GM18870 (cell line): ENCODE measurements at regions not wholly inside any gene's neighbourhood (a gene's known extent, or its start where the extent isn't known, plus 50 kb on each side); places are given as distances from the start of the nearest gene placed in this dataset.

Experiments used
- ATAC-seq: cut with Tn5 transposase; IDR thresholded peaks from one replicate; pipeline ENCODE4 v1.9.1; 2021; ENCODE audit warnings: moderate library complexity; ENCODE audit not compliant: unreplicated experiment

DNA sequence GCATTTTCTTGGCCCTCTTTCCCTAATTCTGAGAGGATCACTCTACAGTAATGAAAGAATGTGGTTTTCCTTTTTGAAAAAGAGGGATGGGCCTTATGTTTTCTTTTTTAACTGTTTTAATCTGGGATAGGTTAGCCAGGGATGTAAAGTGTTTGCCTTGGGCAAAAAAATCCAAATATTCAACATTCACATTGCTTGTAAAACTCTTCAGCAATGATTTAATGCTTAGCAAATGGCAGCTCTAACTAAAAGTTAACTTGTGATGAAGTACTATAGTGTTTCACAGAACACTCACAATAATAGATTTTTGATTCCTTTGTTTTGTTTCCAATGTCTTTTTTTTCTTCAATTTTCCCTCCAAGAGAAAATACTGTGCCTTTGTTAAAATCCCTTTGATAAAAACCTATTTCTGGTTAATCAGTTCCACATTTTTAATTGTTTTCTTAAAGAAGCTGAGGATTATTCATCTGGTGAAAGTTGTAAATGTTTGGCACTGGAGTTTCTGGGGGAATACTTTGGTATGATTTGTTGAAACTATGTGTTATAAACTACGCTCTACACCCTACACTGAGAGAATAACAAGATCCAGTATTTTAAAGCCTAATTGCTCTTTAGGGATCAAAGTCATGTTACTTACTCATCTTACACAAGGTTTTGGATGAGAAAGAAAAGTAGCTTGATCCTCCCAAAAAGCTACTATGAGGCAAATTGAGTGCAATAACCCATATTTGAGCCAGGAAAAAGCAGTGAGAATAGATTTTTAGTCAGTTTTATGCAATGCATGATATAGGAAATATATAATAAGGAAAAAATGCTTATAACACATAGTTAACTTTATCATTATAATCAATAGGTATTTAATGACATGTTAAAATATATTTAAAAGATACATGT lies 335.8 kb downstream of the EPHA7 start:
- ATAC-seq, result no peak

DNA sequence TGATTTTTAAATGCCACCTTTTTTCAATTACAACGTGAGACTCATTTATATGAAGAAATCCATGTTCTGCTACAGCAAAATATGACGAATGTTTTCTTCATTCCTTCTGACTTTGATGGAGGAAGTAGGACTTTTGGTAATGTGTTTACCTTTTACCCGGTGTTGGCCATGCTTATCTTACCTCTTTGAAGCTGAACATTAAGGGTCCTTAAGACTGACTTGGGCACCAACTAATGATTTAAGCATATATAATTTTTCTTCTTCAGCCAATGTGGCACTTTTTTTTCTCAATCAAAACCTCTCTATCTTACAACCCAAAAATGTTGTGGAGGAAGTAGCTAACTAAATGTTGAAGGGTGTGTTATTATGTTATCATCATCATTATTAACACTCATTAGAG lies 337.5 kb downstream of the EPHA7 start:
- ATAC-seq, result no peak

DNA sequence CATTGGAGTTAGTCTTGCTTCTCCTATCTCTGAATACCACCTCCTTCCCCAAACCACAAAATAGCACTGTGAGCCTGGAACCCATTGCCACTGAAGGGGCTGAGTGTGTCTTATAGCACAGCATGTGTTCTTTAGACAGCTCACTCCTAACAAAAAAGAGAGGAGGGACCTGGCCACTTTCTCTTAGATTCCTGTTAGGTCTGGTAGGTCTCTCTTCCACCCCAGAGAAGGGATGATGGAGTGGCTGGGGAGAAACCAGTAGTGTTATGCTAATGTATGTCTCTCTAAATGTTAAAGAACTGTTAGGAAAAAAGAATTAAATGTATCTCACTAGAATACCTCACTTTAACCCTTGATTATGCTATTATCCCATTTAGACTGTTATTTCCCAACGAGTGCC lies 340.3 kb downstream of the EPHA7 start:
- ATAC-seq, result no peak

DNA sequence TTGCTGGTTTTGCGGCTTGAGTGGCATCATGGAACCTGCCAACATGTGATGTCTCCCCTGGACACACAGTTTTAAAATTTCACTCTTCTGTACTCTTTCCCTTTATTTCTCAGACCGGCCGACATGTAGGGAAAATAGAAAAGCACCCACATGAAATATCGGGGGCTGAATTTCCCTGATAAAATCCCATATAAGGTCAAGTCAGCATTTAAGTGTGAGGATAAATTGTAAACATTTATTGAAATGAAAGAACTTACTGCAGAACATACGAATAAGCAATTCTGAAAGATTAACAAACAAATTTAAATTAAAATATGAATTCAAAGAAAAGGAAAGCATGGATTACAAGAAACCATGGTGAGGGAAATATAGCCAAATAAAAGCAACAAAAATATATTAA lies 345.5 kb downstream of the EPHA7 start:
- no peak for ATAC-seq

DNA sequence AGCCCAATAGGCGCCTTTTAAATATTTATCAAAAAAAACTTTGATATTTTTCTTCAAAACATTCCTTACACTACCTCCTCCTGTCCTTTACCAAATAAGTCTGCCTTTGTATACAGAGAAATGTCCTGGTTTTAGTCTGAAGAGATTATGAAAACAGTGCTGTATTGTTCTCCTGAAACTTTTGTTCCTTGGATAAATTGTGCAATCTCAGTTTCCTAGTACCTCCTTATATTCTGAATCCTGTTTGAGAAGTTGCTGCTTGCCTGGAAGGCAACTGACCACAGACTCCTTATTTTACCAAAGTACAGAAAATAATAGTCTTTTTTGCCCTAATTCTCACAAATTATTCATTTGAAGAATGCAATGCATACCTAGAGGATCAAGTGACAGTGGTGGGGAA lies 349.5 kb downstream of the EPHA7 start:
- no peak for ATAC-seq

DNA sequence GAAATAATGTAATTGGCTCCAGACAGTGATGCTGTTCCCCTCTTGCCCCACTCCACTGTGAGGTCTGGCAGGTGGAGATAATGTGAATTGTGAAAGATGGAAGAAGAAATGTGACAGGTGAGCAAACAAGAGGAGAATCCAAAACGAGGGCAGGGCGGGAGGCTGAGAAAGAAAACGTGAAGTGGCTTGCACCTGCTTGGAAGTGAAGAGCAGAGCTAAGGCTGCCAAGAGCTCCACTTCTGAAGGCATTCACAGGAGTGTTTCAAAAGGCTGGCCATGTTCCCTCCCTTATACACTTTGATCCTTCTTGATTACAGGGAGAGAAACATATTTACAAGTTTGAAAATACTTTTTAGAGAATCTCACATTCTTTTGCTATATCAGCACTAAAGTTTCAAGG lies 359.4 kb downstream of the EPHA7 start:
- no peak for ATAC-seq

DNA sequence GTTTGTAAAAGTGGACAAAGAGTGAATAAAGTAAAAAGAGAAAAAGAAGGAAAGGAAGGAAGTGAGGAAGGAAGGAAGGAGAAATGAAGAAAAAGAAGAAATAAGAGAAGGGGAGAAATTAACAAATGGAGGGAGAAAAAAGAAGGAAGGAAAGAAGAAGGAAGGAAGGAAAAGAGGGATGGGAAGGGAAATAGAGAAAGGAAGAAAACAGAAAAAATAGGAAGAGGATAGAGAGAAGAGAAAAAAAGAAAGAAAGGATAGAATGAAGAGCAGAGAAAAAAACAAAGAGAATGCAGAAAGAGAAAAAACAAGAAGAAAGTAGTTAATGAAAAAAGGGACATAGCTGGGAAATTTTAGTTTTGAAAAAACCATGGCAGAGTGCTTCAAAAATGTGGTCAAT lies 361.8 kb downstream of the EPHA7 start:
- ATAC-seq, result no peak

DNA sequence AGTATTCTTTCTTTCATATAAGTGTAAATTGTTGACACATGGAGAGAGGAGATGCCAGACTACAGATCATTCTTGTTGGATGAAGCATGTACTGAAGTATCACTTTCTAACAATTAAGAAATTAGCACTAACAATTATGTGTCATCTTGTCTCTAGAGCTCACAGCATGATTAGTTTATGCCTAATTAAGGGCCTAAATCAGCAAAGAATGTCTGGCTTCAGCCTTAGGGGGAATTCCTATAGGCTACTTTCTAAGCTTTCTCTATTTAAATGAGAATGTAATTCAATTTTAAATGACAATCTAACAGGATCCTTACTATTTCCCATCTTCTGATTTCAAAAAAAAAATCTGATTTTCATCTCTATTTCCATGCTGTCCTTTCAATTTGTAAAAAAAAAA lies 371.0 kb downstream of the EPHA7 start:
- no peak for ATAC-seq

DNA sequence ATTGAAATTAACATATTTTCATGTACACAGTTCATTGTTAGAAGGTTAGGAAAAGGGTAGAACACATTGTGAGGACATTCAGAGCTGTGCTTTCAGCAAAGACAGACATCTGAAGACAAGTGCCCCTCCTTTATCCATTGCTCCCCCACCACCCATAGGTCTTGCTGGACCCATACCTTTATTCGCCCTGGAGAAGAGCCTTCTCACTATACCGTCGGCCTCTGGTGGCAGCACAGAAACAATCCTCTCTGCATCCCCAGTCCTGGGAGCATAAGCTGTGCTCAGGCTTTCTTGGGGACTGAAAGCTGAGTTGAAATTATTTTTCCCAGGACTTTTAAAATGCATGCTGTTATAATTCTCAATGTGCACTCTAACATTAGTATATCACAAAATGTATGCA lies 372.3 kb downstream of the EPHA7 start:
- no peak for ATAC-seq

DNA sequence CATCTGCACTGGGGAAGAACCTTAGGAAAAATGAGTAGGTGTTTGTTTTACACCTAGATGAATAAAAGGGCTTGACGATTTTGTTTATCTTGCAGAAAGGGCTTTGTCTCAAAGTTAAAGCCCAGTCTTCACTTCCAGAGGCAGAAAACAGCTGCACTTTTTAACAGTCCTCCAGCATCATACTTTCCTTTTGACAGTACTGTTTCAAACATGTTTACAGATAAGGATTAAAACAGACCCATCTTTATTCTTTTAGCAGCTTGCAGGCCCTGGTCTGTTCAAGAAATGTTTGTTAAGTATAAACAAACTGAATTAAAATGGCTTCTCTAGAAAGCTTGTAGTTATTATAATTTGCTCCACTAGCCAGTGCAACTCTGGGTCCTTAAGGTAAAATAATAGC lies 374.2 kb downstream of the EPHA7 start:
- no peak for ATAC-seq

DNA sequence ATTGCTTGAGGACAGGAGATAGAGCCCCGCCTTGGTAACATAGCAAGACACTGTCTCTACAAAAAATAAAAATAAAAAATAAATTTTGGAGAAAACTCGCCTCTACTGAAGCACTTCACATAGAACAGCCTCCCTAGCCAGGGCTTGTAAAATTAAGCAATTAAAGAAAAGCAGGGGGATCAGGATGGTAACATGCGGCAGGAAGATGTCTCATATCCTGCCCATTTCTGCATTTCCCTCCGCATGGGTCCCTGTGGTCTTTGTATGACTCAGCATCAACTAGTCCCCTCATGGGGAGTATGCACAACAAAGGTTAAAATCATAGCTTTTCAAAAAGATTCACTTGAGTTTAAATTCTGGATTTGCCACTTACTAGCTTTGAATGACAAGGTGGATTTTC lies 379.0 kb downstream of the EPHA7 start:
- no peak for ATAC-seq

DNA sequence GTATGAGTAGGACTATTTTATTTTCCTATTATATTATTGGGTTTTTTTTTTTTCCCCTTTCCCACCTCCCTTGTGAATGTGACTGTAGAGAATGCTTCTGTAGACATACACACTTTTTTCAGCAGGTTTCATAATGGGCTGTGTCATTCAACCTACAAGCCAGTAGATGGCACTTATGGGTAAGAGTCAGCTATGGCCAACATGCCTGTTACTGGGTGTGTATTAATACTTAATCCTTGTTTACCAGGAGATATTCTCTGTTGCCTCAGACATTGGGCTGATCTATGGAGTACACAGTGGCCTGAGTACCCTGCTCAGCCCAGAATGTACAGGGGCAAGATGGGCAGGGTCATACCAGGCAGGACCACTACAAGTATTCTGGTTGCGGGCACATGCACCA lies 382.5 kb downstream of the EPHA7 start:
- no peak for ATAC-seq

DNA sequence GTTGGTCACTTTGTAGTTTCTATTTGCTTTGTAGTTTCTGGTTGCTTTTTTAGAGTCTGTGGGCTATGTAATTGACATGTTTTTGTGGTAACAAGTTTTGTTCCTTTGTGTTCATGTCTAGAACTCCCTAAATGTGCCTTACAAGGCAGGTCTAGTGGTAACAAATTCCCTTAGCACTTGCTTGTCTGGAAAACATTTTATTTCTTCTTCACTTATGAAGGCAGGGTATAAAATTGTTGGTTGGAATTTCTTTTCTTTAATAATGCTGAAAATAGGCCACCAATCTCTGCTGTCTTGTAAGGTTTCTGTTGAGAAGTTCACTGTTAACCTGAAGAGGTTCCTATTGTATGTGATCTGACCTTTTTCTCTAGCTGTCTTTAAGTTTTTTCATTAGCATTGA lies 383.6 kb downstream of the EPHA7 start:
- ATAC-seq, result no peak

DNA sequence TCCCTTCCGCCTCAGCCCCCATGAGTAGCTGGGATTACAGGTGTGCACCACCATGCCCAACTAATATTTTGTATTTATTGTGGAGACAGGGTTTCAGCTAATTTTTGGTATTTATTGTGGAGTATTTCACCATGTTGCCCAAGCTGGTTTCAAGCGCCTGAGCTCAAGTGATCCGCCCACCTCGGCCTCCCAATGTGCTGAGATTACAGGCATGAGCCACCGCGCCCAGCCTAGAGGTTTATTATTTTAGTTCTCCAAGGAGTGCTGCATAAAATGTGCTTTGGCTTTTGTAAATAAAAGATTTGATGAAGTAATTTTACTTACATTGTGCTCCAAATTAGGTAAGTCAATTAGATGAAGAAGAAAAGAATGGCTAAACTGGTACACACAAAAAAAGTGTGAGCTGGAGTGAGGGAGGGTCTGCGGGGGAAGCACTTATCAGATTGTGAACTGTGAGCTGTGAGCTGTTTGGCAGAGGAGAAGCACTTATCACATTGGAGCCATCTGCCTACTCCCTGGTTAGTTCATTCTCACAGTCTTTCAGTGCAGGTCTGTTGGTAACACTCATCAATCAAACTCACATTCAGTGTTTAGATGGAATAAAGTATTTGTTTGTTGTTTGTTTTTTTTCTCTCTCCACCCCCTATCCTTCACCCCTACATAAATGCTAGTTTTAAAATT lies 398.0 kb downstream of the EPHA7 start:
- ATAC-seq, result no peak

DNA sequence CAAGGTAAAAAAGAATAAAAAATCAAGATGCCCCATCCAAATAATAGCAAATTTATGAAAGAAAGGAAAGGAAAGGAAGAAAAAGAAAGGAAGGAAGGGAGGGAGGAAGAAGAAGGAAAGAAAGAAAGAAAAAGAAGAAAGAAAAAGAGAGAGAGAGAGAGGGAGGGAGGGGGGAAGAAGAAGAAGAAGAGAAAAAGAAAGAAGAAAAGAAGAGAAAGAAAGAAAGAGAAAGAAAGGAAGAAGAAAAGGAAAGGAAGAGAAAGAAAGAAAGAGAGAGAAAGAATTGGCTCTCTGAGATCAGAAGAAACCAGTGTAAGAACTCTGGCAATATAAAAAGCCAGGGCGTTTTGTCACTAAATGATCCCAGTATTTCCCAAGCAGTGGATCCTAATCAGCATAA lies 401.7 kb downstream of the EPHA7 start:
- no peak for ATAC-seq

DNA sequence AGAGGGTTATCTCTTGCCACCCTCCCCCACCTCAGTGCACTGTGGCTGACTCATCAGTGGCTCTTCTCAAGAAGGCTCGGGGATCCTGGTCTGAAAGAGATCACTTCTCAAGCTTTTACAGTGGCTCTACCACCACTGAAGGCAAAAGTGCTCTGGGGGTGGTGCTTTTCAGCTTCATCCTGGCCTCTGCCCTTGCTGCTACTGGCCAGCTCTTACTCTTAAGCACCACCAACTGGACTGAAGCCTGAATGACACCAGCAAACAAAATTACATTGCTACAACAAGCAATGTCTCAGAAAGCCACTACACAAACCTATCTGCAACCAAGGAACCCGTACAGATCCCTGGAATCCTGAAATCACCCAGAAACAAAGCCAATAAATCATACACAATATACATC lies 402.1 kb downstream of the EPHA7 start:
- no peak for ATAC-seq

DNA sequence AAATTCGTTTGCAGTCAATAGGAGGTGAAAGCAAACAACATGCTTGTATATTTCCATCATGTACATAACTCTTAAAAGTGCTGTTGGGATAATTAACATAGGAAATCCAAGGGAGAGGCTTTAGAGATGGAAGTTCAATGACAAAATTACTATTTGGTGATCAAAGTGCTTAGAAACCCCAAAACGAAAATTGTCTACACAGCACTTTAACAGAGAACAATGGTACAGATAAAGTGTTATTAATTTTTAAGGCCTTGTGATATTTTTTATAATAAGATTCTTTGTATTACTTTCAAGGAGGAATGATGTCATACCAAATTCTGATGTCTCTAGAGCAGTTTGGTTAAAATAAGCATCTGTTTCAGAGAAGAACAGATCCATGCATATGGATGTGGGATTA lies 406.3 kb downstream of the EPHA7 start:
- ATAC-seq, result no peak

DNA sequence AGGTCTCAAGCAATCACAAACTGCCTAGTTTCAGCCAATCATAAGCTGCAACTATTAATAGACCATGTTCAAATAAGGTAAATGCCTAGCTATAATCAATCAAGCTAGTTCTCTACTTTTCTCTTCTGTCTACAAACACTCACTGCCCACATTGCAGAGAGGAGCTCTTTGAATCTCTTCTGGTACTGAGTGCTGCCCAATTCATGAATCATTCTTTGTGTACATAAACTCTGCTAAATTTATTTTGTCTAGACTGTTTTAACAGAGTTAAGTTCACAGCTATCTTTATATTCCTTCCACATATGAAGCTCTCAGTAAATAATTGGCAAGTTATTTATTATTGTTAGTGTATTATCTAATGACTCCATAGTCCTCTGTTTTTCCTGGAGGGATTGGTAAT lies 411.0 kb downstream of the EPHA7 start:
- ATAC-seq, result no peak

DNA sequence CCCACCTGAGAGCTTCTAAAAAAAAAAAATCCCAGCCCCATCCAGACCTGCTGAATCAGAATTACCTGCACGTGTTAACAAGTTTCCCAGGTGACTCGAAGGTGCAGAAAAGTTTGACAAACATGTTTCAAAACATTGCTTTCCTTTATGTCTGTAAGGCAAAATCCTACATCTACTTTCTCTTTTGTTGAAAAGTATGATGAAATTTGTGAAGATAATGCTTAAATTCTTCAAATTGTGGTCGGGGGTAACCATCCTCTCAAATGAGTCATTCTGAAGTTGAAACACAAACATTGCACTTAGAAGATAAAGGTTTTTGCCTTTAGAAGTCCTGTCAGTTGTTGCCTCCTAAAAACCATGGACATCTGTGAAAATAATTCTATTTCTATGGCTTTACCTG lies 429.7 kb downstream of the EPHA7 start:
- ATAC-seq, result no peak

DNA sequence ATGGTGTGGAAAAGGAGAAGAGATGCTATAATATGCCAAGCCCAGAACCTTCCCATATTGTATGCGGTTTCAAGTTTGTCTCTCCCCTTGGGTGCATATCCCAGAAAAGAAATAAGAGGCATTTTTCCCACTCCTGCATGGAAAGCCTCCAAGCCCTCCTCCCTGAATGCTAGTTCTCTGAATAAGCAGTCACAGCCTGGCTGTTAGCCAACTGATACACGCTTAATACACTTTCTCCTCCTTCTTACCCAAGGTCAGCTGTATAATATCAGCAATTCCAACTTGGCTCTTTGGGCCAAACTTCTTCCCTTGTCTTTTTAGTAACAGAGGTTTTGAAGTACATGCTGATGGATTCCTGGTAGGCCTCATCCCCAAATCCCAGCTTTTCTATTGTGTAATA lies 440.1 kb downstream of the EPHA7 start:
- ATAC-seq, result no peak

DNA sequence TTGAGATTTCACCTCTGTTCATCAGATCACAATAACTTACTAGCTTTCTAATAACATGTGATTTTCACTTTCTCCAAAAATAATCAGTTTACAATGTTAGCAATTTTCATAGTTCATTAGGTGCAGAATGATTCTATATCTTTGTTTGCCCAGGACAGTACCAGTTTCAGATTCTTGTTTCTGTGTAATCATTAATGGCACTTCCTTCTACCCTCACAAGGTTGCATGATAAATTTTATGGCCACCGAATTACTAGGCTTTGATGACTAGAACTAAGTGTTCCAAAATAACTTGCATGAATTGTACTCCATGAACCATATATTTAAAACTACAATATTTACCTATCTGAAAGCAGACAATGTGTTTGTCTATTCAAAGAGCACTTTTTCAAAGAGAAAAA lies 442.3 kb downstream of the EPHA7 start:
- ATAC-seq, result no peak

DNA sequence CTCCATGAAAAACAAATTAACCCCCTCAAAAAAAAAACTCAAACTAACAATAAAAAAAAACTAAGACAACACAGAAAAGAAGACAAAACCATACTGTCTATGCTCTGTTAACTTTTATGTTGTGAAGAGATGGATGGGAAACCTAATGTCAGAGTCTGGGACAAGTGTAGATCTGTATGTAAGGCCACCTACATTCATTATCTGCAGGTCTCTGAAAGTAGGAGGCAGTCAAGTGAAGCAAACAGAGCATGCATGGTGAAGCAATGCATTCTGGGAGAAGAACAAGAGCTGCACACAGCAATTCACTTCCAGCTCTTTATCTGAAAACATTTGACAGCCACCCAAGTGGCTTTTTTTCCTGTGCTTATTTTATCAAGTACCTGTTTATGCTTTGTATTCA lies 452.0 kb downstream of the EPHA7 start:
- no peak for ATAC-seq

DNA sequence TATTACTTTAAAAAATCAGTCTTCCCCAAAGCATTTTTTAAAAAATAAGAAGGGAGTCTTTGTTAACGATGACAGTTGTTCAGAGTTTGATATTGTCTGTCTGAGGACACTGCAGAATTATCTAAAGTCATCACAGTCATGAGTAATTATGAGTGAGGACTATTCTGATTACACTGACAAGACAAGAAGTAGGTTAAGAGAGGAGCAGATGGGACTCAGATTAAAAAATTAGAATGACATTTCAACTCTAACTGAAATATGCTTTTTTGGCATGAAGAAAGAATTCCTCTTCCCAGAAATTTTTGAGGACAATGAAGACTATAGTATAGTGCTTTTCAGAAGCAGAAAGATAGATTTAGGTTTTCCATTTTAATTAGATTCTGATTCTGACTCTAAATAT lies 456.5 kb downstream of the EPHA7 start:
- ATAC-seq, result no peak
